PC-9 (cell line): ENCODE measurements at regions not wholly inside any gene's neighbourhood (a gene's known extent, or its start where the extent isn't known, plus 50 kb on each side); places are given as distances from the start of the nearest gene placed in this dataset.

ENCODE experiments used
- CTCF ChIP-seq: fragments of 200-600 bp; sonication (generic); conservative IDR thresholded peaks from 2 replicates; pipeline ENCODE4 v1.6.1; 2017; ENCODE audit warnings: mixed run types, antibody characterized with exemption, mild to moderate bottlenecking, moderate library complexity
- EZH2 ChIP-seq: fragments of 200-600 bp; sonication (generic); IDR thresholded peaks from 2 replicates; pipeline ENCODE4 v1.8.0; 2017; ENCODE audit warnings: antibody characterized with exemption, low read depth

GRCh38 chrX:42465821-42466220 is 312.1 kb downstream of the PPP1R2C start:
- TF ChIP-seq CTCF (no peak), EZH2 (no peak)
